ENCODE measurements at regions not wholly inside any gene's neighbourhood (a gene's known extent, or its start where the extent isn't known, plus 50 kb on each side); places are given as distances from the start of the nearest gene placed in this dataset.

DNA sequence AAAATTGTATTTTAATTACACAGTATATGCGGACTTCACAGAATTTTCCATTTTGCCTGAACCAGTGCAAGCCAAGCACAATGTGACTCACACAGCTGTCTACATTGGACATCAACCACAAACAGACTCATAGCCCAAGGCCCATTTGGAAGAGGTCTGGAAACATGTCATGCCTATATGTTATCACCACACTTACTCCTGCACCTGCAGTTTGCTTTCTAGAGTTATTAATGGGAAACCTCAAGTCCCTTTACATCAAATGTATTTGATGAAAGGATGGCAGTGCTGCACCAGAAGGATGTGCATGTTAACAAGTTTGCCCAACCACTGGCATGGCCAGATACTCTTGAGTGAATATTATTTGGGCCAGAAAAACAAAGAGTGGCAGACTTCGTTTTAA, 548.9 kb upstream of the CDH2 start:
- no peak for DNase-seq

GRCh38 chr18:28723506-28723905, 546.6 kb upstream of the CDH2 start:
- DNase-seq: no peak

DNA sequence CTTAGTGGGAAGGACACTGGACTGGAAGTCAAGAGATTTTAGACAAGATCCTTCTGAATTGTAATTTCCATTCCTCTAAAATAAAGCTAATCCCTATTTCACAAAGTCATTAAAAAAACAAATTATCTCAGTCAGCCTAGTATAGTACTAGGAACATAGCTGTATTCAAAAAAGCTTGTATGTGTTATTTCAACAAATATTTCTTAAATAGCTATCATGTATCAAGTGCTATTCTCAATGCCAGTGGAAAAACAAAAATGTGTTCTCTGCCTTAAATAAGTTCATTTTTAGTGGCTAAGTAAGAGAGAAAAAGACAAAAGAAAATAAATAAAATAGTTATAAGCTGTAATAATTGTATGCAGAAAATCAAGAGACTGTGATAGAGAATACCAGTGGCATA, 541.8 kb upstream of the CDH2 start:
- DNase-seq: no peak

- no peak for DNase-seq
Measured at GRCh38 chr18:28716338-28716737, 539.4 kb upstream of the CDH2 start.

GRCh38 chr18:28715206-28715605, 538.3 kb upstream of the CDH2 start:
- no peak for DNase-seq

- no peak for DNase-seq
Measured at GRCh38 chr18:28714498-28714897, 537.6 kb upstream of the CDH2 start.

GRCh38 chr18:28712796-28713425, 536.0 kb upstream of the CDH2 start:
- no peak for DNase-seq

DNA sequence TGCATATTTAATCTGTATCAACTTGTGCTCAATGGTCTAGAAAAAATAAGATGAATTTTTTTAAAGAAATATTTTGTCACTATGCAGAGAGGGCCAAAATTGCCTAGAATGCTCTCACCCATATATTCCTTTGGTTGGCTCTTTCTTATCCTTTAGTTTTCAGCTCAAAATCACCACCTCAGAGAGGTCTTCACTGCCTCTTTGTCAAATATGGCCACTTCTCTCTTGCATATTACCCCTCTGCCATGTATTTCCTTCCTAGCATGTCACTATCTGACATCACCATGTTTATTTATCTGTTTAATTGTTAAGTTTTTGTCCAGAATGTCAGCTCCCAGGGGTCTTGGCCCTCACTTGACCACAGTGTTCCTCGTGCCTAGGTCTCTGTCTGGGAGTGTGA, 535.2 kb upstream of the CDH2 start:
- no peak for DNase-seq

DNA sequence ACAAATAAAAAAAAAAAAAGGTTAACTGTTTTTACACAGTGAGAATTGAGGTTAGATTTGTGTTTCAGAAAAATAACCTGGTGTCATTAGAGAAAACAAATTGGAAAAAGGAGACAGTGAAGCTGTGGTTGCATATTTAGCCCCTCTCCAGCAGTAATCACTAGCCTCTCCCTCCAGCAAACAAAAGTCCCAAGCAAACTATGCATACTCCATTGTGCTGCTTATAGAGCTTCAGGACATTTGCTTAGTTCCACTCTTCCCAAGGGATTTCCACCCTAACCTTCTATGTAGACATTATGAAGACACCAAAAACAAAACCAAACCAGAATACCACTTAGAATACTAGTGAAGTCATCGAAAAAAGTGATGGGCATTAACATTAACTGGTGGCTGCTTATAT, 534.2 kb upstream of the CDH2 start:
- no peak for DNase-seq

GRCh38 chr18:28707006-28707405, 530.1 kb upstream of the CDH2 start:
- no peak for DNase-seq

DNA sequence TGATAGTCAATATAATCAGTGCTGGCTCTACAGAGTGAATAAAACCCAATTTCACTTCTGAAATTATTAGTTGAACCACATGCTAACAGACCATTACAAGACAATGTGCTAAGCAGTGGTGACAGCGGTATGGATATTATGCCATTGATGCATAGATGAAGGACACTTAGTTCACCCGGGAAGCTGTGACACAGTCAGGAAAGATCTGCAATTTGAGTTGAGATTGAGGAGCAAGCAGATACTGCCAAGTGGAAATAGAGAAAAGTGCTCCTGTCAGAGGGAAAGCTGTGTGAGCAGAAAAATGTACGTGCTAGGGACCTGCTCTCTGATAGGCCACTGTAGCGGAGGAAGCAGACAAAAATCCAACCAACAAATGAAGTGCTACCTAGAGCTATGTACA, 529.5 kb upstream of the CDH2 start:
- DNase-seq: no peak

- no peak for DNase-seq
Measured at GRCh38 chr18:28705482-28705881, 528.6 kb upstream of the CDH2 start.

DNA sequence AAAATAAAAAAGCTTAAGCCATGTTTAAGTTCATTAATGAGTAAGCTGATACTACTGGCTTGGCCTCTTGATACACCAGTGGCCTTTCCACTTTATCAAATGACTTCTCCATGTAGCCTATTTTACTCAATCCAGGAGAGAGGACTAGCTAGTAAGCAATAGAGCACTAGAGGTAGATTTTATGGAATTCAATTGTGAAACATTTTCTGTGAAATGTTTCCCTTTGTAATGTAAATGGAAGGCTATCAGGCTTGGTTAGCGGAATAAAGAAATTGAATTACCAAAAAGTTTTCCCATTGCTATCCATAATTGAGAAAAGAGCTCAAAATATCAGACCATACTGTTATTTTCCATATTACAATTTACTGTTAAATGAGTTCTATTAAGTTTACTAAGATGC, 515.4 kb upstream of the CDH2 start:
- DNase-seq: no peak

DNA sequence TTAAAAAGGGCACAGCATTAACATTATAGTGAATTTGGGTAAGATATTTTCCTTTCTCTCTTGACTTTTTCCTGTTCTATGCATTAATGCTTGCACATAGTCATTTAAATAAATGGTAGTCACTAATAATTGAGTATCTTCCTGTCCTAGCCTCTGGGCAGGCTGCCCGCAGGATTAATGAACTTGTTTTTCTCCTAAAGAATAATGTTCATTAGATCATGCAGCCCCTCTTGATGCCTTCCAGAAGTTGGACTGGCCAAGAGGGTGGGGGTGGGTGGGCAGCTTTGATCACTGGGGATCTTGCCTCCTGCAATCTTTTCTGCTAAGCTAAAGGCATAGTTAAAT, 514.5 kb upstream of the CDH2 start:
- no peak for DNase-seq

GRCh38 chr18:28690836-28691495, 514.0 kb upstream of the CDH2 start:
- no peak for DNase-seq

DNA sequence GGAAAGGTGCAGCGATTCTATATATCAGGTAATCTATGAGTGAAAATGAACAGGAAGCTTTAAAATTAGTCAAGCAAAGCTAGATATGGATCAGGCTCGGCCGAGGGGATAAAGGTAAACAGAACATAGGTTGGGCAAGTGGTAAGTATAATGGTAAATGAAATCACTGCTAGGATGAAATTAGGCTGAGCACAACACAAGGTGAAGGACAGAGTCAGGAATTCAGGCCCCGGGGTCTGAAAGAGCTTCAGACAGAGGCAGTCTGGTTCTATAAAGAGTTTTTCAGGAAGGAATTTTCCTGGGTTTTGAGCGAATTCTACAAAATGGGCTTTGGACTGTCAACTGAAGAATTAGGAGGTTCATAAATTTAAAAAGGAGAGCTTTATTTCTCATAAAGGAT, 513.2 kb upstream of the CDH2 start:
- DNase-seq: no peak

GRCh38 chr18:28689588-28689987, 512.7 kb upstream of the CDH2 start:
- DNase-seq: no peak

GRCh38 chr18:28684746-28685355, 507.9 kb upstream of the CDH2 start:
- DNase-seq: no peak

- DNase-seq: no peak
Measured at GRCh38 chr18:28682912-28683311, 506.0 kb upstream of the CDH2 start.

- DNase-seq: no peak
Measured at GRCh38 chr18:28669165-28669564, 492.2 kb upstream of the CDH2 start.

- DNase-seq: no peak
Measured at GRCh38 chr18:28666216-28666615, 489.3 kb upstream of the CDH2 start.

DNA sequence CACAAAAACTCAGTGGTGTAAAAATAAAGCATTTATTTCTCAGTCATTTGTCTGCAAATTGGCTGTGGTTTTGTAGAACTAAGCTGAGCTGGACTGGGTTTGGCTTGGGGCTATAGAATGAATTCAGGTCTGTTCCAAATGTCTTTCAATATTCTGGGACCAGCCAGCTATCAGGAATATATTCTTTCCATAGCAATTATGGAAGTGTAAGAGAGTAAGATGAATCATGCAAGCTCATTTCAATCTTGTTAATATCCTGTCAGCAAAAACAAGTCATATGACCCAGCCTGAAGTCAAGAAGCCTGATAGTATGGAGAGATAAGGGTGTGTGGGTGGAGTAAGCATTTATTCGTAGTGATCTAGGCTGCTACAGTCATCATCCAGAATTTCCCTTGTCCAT, 481.0 kb upstream of the CDH2 start:
- DNase-seq: no peak

DNA sequence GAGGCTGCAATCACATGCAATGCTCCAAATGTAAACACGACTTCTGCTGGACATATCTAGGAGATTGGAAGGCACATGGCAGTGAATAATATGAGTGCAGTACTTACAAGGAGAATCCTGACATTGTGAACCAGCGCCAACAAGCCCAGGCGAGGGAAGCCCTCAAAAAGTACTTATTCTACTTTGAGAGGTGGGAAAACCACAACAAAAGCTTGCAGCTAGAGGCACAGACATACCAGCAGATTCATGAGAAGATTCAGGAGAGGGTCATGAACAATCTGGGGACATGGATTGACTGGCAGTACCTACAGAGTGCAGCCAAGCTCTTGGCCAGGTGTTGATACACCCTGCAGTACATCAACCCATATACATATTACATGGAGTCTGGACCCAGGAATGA, 475.7 kb upstream of the CDH2 start:
- no peak for DNase-seq

DNA sequence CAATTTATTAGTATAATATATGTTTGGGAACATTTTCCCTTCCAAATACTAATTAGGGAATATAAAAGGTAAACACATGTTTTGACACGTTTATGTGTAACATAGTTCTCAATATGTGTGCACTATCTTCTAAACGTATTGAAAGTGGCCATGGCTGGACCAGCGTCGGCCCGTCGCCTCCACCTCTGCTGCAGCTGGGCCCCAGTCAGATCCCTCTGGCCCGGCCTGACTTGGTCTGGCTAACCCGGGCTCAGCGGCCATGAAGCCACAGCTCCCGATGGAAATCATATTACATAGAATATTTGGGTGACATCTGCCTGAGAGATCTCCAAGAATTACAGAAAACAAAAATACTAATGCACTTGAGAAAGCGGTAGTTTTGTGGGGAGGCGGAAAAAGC, 474.4 kb upstream of the CDH2 start:
- no peak for DNase-seq

DNA sequence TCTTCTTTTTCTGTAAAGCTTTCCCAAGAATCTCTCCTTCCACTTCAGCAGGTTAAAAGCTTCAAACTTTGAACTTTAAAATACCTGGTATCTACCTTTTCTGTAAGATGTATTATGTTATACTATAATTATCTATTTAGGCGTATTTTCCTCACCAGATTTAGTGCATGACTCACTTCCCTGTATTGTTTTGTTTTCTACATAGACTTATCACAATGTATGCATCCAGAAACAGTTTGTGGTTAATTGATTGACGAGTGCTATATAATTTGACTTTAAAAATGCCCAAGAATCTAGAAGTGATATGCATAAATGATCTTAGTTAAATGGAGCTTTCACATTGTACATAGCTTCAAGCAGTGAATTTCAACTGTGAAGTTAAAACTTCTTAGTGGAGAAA, 473.9 kb upstream of the CDH2 start:
- no peak for DNase-seq
